NCI-H82 (cell line): ENCODE measurements at regions not wholly inside any gene's neighbourhood (a gene's known extent, or its start where the extent isn't known, plus 50 kb on each side); places are given as distances from the start of the nearest gene placed in this dataset.

Source experiments
- DNase-seq: peaks from one replicate; lab custom pipeline; 2025; lab: John Stamatoyannopoulos, UW

DNA sequence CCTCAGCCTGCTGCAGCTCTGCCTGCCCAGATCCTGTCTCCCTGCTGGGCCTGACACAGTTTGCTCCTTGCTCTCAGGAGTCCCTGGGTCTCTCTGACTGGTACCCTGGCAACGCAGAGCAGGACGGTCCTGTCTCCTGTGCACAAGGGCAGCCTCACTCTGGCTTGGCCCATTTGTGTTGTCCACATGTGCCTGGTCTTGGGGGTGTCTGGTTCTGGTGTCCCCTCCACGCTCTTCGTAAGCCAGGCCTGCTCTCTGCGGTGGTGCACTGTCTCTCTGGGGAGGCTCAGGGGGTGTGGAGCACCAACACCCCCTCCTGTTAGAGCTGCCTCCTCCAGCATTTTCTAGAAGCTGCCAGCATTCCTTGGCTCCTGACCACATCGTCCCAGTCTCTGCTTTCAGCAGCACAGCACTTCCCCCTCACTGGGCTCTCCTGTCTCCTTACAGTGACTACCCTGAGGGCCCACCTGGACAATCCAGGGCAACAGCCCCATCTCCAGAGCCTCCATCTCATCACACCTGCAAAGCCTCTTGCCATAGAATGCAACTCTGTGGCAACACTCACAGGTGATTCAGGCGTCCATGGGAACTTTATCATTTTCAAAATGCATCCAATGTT, 235.6 kb upstream of the HS6ST1 start:
- DNase-seq: no peak

GRCh38 chr2:128555433-128555832, 236.8 kb upstream of the HS6ST1 start:
- no peak for DNase-seq

- DNase-seq: peak; percentile 19
Measured at GRCh38 chr2:128556089-128556488, 237.4 kb upstream of the HS6ST1 start.

DNA sequence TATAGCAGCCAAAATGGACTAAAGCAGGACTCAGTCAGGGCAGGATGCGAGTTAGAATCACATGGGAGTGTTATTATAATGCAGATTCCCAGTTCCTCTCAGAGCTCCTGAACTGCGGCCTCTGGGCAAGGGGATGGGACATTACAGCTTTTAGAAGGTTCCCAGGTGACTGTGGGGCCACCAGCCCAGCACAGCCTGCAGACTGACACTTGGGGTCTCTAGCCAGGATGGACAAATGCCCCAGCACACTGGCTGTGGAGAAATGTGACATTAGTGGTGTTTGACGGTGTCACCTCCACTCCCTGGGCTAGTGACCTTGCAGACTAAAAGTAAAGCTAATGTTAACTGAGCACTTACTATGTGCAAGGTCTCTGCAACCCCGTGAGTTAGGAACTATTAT, 238.0 kb upstream of the HS6ST1 start:
- DNase-seq: no peak

GRCh38 chr2:128557069-128557468, 238.4 kb upstream of the HS6ST1 start:
- no peak for DNase-seq

DNA sequence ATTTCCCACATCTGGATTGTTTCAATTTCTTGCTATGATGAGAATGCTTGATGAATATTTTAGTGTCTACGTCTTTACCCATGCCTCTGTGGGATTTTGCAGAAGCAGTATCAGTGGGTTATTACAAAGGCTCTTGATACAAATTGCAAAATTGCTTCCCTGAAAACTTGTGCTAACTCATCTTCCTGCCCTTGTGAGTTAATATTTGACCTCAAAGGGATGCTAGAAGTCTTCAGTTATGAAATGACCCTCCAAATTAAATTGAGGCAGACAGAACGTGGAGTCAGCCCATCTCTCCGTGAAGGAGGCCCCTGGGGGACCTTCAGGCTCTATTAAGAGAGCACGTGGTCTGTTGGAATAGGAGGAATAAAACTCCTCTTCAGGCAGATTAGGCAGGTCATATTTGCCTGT, 239.2 kb upstream of the HS6ST1 start:
- DNase-seq: peak; percentile 24

GRCh38 chr2:128558441-128558840, 239.8 kb upstream of the HS6ST1 start:
- no peak for DNase-seq

DNA sequence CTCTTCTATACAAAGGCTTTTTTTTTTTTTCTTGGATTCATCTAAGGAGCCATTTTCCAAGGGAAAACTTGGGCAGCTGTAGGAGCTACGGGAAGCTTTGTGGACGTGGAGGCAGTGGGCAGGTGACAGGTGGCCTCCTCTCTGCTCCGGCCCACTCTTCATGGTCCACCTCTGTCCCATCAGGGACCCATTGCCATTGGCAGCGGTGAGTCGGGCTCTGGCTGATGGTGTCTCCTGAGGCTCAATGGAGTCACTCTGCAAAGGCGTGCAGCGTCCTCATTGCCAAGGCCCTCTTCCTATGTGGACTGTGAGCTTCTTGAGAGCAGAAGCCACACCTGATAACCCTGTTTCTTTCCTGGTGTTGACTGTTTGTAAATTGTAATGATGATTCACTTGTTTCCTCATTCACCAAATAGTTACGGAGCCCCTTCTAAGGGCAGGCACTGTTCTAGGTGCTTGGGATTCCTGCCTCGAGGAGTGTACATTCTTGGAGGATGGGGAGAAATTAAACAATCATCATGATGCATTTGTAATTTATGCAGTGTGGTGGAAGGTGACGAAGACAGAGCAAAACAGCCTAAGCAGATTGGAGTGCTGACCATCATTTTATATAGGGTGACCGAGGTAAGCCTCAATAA, 240.3 kb upstream of the HS6ST1 start:
- DNase-seq: no peak

GRCh38 chr2:128559533-128560515, 241.2 kb upstream of the HS6ST1 start:
- no peak for DNase-seq

- DNase-seq: no peak
Measured at GRCh38 chr2:128560718-128561117, 242.1 kb upstream of the HS6ST1 start.

- no peak for DNase-seq
Measured at GRCh38 chr2:128562471-128563347, 244.0 kb upstream of the HS6ST1 start.

- DNase-seq: no peak
Measured at GRCh38 chr2:128563348-128563687, 244.7 kb upstream of the HS6ST1 start.

- DNase-seq: no peak
Measured at GRCh38 chr2:128564131-128564530, 245.5 kb upstream of the HS6ST1 start.

- no peak for DNase-seq
Measured at GRCh38 chr2:128564551-128564950, 245.9 kb upstream of the HS6ST1 start.

DNA sequence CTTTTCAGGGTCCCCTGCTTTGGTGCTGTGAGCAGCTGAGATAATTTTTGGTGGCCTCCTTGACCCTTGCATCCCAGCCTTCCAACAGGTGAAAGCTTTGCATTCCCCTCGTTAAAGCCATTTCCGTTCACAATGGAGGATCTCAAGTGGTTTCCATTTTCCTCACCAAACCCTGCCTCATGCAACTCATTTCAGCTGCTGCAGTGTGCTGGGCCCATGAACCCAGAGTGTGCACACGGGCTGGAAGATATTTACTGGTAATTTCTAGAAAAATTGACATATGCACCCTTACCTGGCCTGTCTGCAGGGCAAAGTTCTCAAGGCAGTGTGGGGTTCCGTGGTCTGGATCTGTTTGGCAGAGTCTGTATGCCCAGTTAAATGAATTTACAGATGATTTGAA, 246.8 kb upstream of the HS6ST1 start:
- no peak for DNase-seq

DNA sequence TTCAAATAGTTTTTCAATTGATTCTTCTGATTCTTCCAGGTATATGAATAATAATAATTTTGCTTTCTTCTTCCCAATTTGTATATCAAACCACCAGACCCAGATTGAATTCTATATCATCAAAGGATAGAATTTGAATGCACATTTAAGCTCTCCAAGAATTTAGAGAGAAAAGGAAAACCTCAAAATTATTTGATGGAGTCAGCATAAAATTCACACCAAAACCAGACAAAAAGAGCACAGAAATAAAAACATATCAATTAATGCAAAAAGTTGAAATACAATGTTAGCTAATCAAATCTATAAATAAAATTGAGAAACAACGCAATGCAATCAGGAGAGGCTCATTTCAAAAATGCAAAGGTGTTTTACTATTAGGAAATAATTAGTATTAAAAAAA, 248.0 kb upstream of the HS6ST1 start:
- DNase-seq: no peak

DNA sequence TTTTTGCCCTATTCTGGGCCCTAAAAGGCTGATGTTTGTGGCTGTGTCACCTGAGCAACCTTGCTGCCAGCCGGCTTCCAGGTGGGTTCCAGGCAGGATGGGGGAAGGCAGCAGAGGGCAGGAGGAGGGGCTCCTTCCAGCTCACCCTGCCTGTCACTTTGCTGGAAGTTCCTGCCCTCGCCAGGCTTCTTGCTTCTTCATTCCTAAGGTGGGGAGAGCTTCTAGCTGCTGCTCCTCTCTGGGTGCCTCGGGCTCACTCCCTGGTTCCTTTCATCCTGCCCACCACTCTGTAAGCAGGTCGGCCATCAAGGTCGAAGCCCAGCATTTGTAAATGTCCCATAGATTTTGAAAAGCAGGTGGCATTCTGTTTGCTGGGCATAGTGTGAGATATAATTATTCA, 249.4 kb upstream of the HS6ST1 start:
- DNase-seq: no peak

DNA sequence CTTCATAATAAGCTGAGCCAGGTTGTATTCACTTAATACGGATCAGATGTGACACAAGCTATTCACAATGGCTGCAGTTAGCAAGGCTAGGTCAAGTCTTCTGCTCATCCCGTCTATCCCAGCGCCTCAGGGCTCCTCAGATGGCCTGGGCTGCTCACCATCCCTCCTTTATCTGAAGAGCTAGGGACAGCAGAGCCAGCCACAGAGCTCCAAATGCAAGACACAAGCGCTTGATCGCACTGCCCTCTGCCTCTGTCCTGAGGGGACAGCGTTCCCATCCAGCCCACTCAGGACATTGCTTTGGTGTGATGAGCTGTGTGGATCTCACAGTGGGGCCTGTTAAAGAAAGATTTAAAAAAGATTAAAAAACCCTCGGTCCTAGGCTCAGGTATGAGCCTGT, 254.4 kb upstream of the HS6ST1 start:
- no peak for DNase-seq

- no peak for DNase-seq
Measured at GRCh38 chr2:128573531-128573930, 254.9 kb upstream of the HS6ST1 start.

DNA sequence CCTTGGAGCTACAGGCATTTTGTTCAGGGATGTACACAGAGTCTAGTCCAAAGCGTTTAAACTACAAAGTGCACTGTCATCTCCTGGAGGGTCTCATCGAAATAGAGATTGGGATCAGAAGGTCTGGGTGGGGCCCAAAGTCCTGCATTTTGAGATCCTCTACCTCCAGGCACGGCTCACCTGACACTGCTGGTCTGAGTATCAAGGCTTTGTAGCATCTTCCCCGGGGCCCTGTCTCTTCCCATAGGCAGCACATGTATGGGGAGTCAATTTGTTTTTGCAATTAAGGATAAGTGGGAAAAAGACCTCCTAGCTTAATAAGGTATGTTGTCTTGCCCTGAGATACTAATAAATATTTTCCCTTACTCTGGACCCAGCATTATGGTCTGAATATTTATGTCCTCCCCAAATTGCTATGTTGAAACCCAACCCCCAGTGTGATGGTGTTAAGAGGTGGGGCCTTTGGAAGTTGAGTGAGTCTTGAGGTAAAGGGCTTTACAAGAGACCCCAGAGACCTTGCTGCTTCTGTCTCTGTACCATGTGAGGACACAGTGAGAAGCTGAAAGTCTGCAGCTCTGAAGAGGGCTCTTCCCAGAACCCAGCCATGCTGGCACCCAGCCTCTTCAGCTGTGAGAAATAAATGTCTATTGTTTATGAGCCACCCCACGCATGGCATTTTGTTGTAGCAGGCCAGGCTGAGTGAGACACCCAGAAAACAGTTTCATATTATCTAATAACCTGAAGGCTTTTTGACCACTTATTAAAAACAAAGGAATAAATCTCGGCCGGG, 258.7 kb upstream of the HS6ST1 start:
- DNase-seq: no peak
